IPS-18a (cell line): ENCODE measurements at regions not wholly inside any gene's neighbourhood (a gene's known extent, or its start where the extent isn't known, plus 50 kb on each side); places are given as distances from the start of the nearest gene placed in this dataset.

ENCODE experiments used
- H3K27ac ChIP-seq: one replicate; pipeline ENCODE4 v1.5.1; 2013; ENCODE audit warnings: low read length
- H3K27me3 ChIP-seq: one replicate; pipeline ENCODE4 v1.6.1; 2013; ENCODE audit warnings: mild to moderate bottlenecking, low read length; ENCODE audit not compliant: control insufficient read depth, insufficient read depth
- H3K36me3 ChIP-seq: one replicate; pipeline ENCODE4 v1.6.1; 2013; ENCODE audit warnings: low read depth, low read length; ENCODE audit not compliant: control insufficient read depth
- H3K4me1 ChIP-seq: one replicate; pipeline ENCODE4 v1.6.1; 2013; ENCODE audit warnings: low read depth, low read length; ENCODE audit not compliant: control insufficient read depth
- H3K4me3 ChIP-seq: one replicate; pipeline ENCODE4 v1.5.1; 2013; ENCODE audit warnings: low read length
- H3K9ac ChIP-seq: one replicate; pipeline ENCODE4 v1.6.1; 2013; ENCODE audit warnings: mild to moderate bottlenecking, low read length, moderate library complexity
- H3K9me3 ChIP-seq: one replicate; pipeline ENCODE4 v1.6.1; 2013; ENCODE audit warnings: low read depth, low read length; ENCODE audit not compliant: control insufficient read depth

GRCh38 chr22:27331526-27332281 lies 469.9 kb downstream of the MN1 start:
- Histone ChIP-seq H3K4me1 (peaks cover 19% of the 10 kb centered on the region), H3K27ac (no peak overlapping the region), H3K9ac (no peak overlapping the region), H3K4me3 (peak overlapping the region; percentile 24), H3K27me3 (peaks cover 4% of the 10 kb centered on the region), H3K9me3 (no peaks in the 10 kb centered on the region), H3K36me3 (no peaks in the 10 kb centered on the region)

- Histone ChIP-seq H3K9ac (no peak overlapping the region), H3K4me1 (peaks cover 12% of the 10 kb centered on the region), H3K36me3 (no peaks in the 10 kb centered on the region), H3K27ac (no peak overlapping the region), H3K27me3 (peaks cover 4% of the 10 kb centered on the region), H3K9me3 (no peaks in the 10 kb centered on the region), H3K4me3 (no peak overlapping the region)
Measured at GRCh38 chr22:27335102-27335660, 466.4 kb downstream of the MN1 start.

DNA sequence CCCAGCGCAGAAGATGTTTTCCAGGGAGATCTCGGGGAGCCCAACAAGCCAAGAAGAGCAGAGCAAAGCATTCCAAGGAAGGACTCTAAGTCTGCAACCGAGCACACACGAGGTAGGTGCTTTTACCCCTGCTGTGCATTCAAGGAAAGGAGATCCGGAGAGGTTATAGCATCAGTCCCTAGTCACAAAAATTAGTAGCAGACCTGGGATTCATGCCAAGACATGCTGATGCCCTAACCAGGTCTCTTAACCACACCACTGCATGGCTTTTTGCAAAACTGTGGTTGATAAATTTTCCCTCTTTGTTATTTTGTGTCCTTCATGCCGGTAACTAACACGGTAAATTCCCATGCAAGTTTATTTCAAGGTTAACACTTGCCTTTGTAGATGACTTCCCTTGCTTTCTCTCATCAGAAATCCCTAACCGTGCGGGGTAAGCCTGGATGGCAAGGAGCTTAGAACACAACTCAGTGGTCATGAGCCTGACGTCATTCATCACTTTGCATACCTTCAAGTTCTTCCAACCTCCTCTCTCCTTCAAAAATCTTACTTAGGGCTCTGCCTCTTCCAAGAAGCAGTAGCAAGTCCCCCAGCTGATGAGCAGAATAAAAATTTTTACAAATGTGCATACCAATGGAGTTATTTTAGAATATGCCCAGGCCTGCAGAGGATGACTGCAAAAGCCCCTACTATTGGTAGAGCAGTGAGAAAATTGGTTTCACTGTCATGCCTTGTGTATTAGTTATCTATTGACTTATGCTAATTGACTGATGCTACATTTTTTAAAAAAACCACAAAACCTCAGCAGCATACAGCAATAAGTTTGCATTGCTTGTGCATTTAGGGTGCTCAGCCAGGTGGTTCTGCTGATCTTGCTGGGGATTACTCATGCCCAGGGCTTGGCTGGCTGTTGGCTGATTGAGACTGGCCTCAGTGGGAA lies 465.1 kb downstream of the MN1 start:
- peaks cover 2% of the 10 kb centered on the region for H3K27me3 ChIP-seq
- no peak overlapping the region for H3K4me3 ChIP-seq
- H3K36me3 ChIP-seq, result no peaks in the 10 kb centered on the region
- H3K9me3 ChIP-seq, result no peaks in the 10 kb centered on the region
- H3K27ac ChIP-seq, result no peak overlapping the region
- H3K4me1 ChIP-seq, result peaks cover 8% of the 10 kb centered on the region
- H3K9ac ChIP-seq, result no peak overlapping the region

DNA sequence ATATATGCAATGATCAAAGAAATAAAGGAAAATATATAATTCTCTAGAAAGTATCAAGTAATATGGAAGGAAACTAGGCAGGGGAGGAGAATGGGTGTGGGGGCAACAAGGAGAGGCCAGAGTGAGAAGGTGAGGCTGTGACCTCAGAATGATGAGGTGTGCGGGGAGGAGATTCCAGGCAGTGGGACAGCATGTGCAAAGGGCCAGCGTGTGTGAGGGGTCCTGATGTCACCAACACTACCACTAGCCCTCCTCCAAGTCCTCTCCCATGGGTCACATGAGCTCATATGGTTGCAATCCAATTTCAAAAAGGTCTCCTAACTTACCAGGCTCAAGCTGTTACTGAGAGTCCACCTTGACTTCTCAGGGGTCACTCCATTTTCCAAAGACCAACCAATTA lies 463.9 kb downstream of the MN1 start:
- H3K9me3 ChIP-seq, result peaks cover 7% of the 10 kb centered on the region
- H3K4me1 ChIP-seq, result no peaks in the 10 kb centered on the region
- H3K9ac ChIP-seq, result no peak overlapping the region
- no peaks in the 10 kb centered on the region for H3K36me3 ChIP-seq
- H3K27me3 ChIP-seq, result no peaks in the 10 kb centered on the region
- H3K27ac ChIP-seq, result no peak overlapping the region
- no peak overlapping the region for H3K4me3 ChIP-seq

- no peaks in the 10 kb centered on the region for H3K36me3 ChIP-seq
- no peak overlapping the region for H3K27ac ChIP-seq
- H3K9ac ChIP-seq, result no peak overlapping the region
- no peaks in the 10 kb centered on the region for H3K27me3 ChIP-seq
- no peak overlapping the region for H3K4me3 ChIP-seq
- no peaks in the 10 kb centered on the region for H3K4me1 ChIP-seq
- peaks cover 7% of the 10 kb centered on the region for H3K9me3 ChIP-seq
Measured at GRCh38 chr22:27340047-27340446, 461.5 kb downstream of the MN1 start.

DNA sequence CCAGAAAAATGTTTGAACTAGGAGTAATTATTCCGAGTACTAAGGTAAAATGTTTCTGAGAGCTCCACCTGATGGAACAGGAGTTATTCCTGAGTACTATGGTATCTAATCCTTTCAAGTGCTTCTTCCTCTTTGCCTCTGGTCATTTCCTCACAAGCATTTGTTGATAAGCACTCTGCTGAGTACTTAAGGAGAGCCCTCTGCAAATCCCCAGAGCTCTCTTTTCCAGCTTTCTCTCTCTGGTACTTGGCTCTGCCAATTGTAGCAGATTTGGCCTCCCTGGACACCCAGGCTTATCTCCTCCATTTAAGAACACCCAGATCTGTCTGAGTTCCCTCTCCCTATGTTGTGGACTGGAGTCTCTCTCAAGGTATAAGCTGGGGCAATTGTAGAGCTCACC lies 457.0 kb downstream of the MN1 start:
- Histone ChIP-seq H3K4me1 (no peaks in the 10 kb centered on the region), H3K27me3 (no peaks in the 10 kb centered on the region), H3K4me3 (no peak overlapping the region), H3K9ac (no peak overlapping the region), H3K9me3 (peaks cover 7% of the 10 kb centered on the region), H3K36me3 (no peaks in the 10 kb centered on the region), H3K27ac (no peak overlapping the region)

DNA sequence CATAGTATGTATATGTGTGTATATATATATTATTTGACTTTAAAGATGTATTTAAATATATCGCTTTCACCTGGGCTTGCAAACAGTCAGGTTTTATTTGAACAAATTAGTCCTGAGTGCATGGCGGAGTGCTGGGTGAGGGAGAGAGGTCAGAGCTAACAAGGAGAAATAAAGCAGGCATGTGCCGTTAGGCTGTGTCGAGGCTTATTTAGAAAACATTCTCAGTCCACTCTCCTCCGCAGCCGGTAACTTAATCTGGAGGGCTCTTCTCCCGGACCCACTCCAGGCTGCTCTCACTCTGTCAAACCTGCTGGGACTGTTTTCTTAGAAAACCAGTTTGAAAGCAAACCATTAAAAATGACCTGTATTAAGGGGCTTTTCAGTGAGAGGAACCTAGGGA lies 455.9 kb downstream of the MN1 start:
- no peaks in the 10 kb centered on the region for H3K4me1 ChIP-seq
- no peaks in the 10 kb centered on the region for H3K27me3 ChIP-seq
- H3K27ac ChIP-seq, result no peak overlapping the region
- H3K9me3 ChIP-seq, result peaks cover 7% of the 10 kb centered on the region
- no peak overlapping the region for H3K9ac ChIP-seq
- H3K36me3 ChIP-seq, result no peaks in the 10 kb centered on the region
- no peak overlapping the region for H3K4me3 ChIP-seq

DNA sequence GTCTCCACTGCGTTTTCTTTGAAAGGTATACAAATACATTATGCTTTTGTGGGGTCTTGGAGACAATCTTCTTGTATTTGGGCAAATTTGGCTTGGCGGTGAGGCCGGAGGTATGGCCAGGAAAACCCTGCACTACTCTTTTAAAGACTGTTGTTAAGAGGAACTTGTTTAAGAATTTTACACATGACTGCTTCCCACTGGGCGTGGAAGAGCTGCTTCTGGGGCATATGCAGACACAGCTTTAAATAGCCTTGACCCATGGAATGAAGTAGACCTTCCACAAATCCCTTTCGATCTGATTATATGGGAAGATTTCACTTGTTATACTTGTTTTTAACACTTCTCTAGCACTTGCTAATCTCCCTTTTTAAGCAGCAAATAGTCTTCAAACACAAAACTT lies 453.6 kb downstream of the MN1 start:
- no peak overlapping the region for H3K9ac ChIP-seq
- no peak overlapping the region for H3K27ac ChIP-seq
- no peaks in the 10 kb centered on the region for H3K36me3 ChIP-seq
- no peak overlapping the region for H3K4me3 ChIP-seq
- H3K4me1 ChIP-seq, result peaks cover 6% of the 10 kb centered on the region
- no peaks in the 10 kb centered on the region for H3K9me3 ChIP-seq
- no peaks in the 10 kb centered on the region for H3K27me3 ChIP-seq

- Histone ChIP-seq H3K9ac (no peak overlapping the region), H3K9me3 (no peaks in the 10 kb centered on the region), H3K27me3 (no peaks in the 10 kb centered on the region), H3K36me3 (no peaks in the 10 kb centered on the region), H3K4me3 (no peak overlapping the region), H3K4me1 (peaks cover 6% of the 10 kb centered on the region), H3K27ac (no peak overlapping the region)
Measured at GRCh38 chr22:27348634-27349033, 452.9 kb downstream of the MN1 start.

DNA sequence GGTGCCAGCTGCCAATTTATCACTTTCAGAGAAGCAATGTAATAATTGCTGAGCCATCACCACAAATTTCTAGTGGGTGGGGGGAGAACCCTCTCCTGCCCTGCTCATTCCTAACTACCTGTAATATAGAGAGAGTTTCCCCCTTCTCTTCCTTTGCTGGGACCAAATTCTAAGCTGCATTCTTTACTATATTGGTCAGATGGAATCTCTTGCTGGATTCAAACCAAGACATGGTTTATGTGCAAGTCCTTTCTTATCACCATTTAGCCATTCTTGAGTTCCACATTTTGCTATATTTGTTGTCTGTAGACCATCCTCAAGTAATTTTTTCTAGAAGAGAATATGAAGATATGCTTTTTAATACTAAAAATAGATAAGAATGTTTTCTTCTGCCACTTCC lies 452.1 kb downstream of the MN1 start:
- Histone ChIP-seq H3K4me3 (no peak overlapping the region), H3K27ac (no peak overlapping the region), H3K36me3 (no peaks in the 10 kb centered on the region), H3K9ac (no peak overlapping the region), H3K4me1 (peaks cover 6% of the 10 kb centered on the region), H3K9me3 (no peaks in the 10 kb centered on the region), H3K27me3 (no peaks in the 10 kb centered on the region)

DNA sequence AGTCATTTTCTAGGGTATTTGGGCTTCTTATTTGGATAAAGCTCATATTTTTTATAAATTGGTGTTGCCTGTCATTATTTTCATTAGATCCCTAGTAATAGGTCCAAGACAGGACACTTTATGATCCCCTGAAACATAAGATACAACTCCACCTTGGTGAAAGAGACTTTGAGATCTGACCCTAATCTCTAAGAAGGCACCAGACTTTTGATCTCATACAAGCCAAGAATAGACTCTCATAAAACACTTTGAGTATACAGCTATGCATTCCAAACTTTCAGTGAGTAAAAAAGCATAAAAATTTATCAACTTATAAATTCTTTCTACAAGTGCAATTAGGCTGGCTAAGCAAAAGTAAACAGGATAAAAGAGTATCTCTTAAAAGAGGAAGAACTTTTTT lies 451.2 kb downstream of the MN1 start:
- no peak overlapping the region for H3K9ac ChIP-seq
- no peaks in the 10 kb centered on the region for H3K9me3 ChIP-seq
- H3K27ac ChIP-seq, result no peak overlapping the region
- H3K36me3 ChIP-seq, result no peaks in the 10 kb centered on the region
- peaks cover 6% of the 10 kb centered on the region for H3K4me1 ChIP-seq
- H3K4me3 ChIP-seq, result no peak overlapping the region
- no peaks in the 10 kb centered on the region for H3K27me3 ChIP-seq
